Left kidney (tissue), 1 donor: ENCODE measurements at regions not wholly inside any gene's neighbourhood (a gene's known extent, or its start where the extent isn't known, plus 50 kb on each side); places are given as distances from the start of the nearest gene placed in this dataset.

Experiments
- DNase-seq: peaks from one replicate; pipeline ENCODE4 v3.0.0-alpha.2; 2013

- no peak for DNase-seq
Measured at GRCh38 chr18:27627927-27628326, 442.8 kb upstream of the CHST9 start.

GRCh38 chr18:27621236-27621890 lies 436.3 kb upstream of the CHST9 start:
- no peak for DNase-seq

- no peak for DNase-seq
Measured at GRCh38 chr18:27619906-27620305, 434.8 kb upstream of the CHST9 start.

DNA sequence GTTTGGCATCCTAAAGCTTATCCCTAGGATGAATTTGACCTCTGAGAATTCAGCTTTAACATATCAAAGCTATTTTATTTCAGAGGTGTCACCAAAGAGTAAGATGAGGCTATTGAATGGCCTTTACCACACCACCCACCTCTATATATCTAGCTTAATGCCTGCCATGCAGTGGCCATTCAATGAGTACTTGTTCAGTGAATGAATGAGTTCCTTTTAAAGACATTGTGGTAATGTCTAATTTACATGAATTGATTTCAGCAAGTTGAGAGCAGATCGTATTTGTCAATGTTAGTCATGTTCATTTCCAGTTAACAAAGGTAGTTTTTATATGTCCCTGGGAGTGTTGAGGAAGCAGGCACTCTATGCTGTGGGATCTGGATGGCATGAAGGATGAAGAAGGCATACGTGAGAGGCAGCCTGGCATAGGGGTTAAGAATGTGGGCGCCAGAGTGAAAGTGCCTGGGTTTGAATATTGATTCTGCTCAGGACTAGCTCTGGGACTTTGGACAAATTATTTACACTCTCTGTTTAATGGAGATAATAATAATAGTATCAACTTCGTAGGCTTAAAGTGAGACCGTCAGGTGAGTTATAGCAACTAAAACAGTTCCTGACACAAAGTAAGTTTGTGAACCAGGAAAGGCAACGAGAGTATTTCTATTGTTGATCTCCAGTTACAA lies 434.1 kb upstream of the CHST9 start:
- no peak for DNase-seq

DNA sequence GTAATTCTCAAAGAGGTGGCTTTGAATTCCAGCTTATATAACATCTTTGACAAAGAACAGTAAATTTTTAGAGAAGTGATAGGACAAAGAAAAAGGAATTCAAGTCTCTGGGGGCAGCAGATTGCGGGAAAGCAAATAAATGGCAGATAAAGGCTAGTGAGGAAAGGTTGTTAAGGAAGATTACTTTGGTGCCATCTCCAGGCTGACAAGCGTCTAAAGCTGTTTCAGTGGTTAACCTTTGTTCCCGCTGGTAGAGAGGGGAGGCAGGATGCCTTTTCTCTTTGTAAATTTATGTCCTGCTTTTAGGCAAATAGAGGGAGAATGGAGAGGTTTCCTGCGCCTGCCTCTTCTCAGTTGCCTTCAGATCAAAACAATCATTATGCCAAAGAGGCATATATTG lies 431.2 kb upstream of the CHST9 start:
- no peak for DNase-seq

GRCh38 chr18:27614951-27615844 lies 430.1 kb upstream of the CHST9 start:
- DNase-seq = no peak

GRCh38 chr18:27609221-27609620 lies 424.1 kb upstream of the CHST9 start:
- DNase-seq = no peak

- DNase-seq = no peak
Measured at GRCh38 chr18:27608742-27609141, 423.6 kb upstream of the CHST9 start.

DNA sequence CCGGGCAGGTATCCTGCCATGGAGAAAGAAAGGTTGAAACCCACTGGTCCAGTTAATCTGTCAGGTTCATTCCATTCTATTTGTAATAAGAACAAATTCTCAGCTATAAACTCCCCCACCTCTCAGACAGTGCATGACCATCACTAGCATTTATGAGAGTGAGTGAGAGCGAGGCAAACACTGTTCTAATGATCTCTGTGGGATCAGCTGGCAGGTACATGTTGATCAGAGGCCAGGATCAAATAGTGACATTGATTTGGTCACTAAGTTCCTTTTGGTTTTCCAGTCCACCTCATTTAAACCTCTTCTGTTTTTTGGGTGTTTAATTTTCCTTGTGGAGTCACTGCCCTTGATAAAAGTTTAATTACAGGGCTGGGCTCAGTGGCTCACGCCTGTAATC lies 423.1 kb upstream of the CHST9 start:
- DNase-seq = no peak

- DNase-seq = peak; percentile 50
Measured at GRCh38 chr18:27606741-27607140, 421.6 kb upstream of the CHST9 start.

- peak; percentile 86 for DNase-seq
Measured at GRCh38 chr18:27605107-27605834, 420.2 kb upstream of the CHST9 start.

- DNase-seq = no peak
Measured at GRCh38 chr18:27604583-27604982, 419.5 kb upstream of the CHST9 start.

DNA sequence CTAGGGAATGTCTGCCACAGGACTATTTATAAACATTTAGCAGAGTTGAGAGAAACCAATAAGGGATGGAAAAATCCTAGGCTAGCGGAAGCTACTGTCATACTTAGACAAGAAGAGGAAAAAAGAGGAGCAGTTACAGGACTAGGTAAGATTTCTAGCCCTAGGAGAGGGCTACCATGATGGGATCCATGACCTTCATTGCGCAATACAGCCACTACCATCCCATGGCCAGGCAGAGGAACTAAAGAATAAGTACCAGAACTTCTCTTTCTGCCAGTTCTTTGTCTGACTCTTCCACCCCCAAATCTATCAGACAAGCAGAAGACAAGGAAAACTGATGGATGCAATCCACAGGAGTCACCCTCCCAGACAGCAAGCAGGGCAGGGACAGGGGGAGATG lies 417.0 kb upstream of the CHST9 start:
- DNase-seq = no peak

DNA sequence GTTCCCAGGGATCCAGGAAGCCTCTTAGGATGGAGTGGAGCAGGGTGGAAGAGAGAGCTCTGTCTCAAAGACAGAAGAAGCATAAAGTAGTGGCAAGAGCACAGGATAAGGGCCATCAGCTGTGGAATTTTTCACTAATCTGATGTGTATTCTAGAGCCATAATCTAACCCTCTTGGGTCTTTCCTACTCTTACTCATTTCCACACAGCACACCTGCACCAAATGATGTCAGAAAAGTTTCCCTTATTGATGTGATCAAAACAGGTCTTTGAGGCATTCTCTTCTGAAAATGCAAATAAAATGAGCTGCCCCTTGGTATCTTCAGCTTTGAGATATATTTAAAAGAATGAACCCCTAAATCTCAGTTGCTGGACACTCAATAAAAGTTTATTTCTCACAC lies 415.1 kb upstream of the CHST9 start:
- DNase-seq = no peak

DNA sequence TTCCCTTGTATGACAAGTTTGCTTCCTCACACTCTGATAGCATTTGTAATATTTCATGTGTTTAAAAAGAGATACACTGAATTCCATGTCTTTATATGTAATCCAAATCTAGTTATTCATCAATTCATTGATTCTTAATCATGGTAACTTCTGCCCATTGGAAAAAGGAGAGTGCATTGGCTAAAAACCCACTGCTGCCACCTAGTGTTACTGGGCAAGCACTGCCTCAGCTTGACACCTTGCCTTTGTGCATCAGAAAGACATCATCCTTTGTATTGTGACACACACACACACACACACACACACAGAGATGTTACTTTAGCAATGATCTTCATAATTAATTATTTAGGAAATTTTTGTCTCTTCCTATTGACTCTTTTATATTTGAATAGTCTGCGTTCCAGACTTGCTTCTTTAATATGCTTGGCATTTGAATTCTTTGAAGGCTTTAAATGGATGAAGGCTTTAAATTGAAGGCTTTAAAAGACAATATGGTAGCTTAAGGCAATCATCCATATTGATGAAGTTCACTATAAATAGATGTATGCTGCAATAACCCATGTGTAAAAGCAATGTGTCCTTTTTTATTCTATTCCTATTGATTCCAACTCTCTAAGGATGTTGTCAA lies 414.2 kb upstream of the CHST9 start:
- peak; percentile 45 for DNase-seq

DNA sequence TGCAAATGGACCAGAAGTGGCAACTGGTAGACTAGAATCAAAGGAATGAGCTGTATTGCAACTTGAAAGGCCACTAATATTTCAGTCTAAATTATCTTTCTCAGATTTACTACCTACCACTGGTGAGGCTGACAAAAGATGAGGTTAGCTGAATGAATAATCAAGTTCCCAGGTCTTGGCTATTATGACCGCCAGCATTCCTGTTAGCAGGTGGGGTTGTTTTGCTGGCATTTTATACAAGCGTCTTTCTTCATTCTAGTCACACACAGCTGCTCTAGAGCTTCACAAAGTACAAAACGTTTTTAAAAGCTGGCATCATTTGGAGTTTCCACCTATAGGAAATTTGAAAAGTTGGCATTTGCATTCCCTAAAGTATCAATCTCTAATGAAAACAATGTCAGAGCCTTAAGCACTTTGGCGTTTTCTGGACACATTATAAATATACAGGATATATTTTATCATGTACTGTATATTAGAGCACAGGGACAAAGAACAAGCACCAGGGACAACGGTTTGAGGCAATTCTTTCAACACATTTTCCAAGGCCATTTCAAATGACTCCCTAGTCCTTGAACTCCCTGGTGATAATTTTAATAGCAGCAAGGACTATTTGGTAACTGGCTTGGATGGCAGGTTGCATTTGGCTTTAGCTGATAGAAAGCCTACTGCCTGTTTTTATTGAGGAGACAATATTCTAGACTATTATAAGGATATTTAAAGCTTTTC lies 410.2 kb upstream of the CHST9 start:
- no peak for DNase-seq

DNA sequence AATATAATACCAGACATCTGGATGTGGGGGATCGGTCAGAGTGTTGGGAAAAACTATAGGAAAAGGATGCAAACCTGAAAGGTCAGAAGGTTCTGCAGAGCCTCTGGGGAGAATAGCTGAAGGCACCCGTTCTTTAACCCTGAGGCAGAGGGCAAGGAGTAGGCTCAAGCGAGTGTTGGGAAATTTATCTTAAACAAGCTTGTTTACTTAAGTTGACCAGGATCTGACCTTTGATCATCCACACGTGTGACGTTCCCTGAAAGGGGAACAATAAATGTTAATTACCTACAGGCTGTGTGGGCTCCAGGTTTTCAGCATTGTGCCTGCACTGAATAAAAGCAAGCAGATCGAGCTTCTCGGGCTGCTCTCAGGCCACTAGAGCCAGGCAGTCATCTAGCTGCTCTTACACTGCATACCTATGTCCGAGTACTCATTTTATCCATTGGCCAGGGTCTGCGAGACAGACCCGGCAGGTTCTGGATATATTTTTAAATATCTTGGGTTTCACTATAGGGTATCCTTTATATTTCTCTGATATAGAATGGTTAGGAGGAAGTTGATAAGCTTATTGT lies 400.6 kb upstream of the CHST9 start:
- DNase-seq = no peak

- DNase-seq = no peak
Measured at GRCh38 chr18:27583466-27583865, 398.4 kb upstream of the CHST9 start.

GRCh38 chr18:27582760-27583412 lies 397.8 kb upstream of the CHST9 start:
- DNase-seq = no peak

GRCh38 chr18:27581296-27581904 lies 396.3 kb upstream of the CHST9 start:
- no peak for DNase-seq
